ENCODE measurements at regions not wholly inside any gene's neighbourhood (a gene's known extent, or its start where the extent isn't known, plus 50 kb on each side); places are given as distances from the start of the nearest gene placed in this dataset.

DNA sequence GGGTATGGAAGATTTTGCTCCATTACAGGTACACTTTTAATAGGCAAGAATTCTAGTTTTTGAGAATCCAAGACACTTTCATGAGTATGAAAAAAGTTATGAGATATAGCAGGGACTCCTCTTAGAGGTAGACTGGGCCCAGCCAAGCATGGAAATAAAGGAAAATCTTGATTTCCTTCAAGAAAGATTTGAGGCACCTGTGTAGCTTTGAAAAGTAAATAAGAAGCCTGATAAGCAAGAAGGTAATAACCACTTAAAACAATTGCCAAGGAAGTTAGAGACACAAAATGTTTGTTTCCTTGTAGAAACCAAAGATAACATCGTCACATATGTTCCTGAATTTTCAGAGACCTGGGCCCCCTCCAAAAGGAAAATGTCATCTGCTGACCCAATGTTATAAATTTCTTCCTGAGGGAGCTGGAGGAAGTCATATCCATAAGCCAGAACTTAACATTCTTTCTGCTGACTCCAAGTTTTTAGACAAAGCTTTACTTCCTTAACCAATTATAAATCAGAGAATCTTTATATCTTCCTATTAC lies 314.5 kb upstream of the ANO3 start:
- no peak for ATAC-seq
- no peak for TF ChIP-seq POLR2AphosphoS5 (IDR thresholded peaks at IDR 0.05; ENCODE audit: low read depth, low read length)
- no peak for TF ChIP-seq SIN3A (IDR thresholded peaks at IDR 0.05; ENCODE audit: borderline replicate concordance, insufficient read depth, low read depth, low read length)
- TF ChIP-seq, protein P1, sequence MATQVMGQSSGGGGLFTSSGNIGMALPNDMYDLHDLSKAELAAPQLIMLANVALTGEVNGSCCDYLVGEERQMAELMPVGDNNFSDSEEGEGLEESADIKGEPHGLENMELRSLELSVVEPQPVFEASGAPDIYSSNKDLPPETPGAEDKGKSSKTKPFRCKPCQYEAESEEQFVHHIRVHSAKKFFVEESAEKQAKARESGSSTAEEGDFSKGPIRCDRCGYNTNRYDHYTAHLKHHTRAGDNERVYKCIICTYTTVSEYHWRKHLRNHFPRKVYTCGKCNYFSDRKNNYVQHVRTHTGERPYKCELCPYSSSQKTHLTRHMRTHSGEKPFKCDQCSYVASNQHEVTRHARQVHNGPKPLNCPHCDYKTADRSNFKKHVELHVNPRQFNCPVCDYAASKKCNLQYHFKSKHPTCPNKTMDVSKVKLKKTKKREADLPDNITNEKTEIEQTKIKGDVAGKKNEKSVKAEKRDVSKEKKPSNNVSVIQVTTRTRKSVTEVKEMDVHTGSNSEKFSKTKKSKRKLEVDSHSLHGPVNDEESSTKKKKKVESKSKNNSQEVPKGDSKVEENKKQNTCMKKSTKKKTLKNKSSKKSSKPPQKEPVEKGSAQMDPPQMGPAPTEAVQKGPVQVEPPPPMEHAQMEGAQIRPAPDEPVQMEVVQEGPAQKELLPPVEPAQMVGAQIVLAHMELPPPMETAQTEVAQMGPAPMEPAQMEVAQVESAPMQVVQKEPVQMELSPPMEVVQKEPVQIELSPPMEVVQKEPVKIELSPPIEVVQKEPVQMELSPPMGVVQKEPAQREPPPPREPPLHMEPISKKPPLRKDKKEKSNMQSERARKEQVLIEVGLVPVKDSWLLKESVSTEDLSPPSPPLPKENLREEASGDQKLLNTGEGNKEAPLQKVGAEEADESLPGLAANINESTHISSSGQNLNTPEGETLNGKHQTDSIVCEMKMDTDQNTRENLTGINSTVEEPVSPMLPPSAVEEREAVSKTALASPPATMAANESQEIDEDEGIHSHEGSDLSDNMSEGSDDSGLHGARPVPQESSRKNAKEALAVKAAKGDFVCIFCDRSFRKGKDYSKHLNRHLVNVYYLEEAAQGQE (IDR thresholded peaks at IDR 0.05; ENCODE audit: insufficient read depth in 1 of 2, low read depth in 2 of 2, low read length in 1 of 2): no peak
- TF ChIP-seq TCF7L2 (IDR thresholded peaks at IDR 0.05; ENCODE audit: low read depth, low read length): no peak
- TF ChIP-seq, protein P2, sequence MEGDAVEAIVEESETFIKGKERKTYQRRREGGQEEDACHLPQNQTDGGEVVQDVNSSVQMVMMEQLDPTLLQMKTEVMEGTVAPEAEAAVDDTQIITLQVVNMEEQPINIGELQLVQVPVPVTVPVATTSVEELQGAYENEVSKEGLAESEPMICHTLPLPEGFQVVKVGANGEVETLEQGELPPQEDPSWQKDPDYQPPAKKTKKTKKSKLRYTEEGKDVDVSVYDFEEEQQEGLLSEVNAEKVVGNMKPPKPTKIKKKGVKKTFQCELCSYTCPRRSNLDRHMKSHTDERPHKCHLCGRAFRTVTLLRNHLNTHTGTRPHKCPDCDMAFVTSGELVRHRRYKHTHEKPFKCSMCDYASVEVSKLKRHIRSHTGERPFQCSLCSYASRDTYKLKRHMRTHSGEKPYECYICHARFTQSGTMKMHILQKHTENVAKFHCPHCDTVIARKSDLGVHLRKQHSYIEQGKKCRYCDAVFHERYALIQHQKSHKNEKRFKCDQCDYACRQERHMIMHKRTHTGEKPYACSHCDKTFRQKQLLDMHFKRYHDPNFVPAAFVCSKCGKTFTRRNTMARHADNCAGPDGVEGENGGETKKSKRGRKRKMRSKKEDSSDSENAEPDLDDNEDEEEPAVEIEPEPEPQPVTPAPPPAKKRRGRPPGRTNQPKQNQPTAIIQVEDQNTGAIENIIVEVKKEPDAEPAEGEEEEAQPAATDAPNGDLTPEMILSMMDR (IDR thresholded peaks at IDR 0.05): no peak
- POLR2A ChIA-PET: no interaction called here

DNA sequence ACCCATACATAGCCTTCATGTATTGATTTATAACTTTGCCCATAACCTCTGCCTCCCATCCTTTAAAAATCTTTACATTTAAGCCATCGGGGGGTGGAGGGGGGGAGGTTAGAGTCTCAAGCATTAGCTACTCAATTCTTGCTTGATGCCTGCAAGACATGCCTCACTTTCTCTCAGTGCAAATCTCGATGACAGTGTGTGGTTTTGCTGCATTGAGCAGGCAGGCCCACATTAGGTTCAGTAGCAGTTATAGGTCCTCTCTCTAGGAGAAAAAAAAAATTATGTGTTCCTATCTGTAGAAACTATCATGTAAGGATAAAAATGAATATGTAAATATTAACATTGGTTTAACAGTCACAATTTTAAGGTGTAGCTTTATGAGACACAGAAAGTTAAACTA lies 314.0 kb upstream of the ANO3 start:
- BruUV-seq (replicated peaks): no TSS peak
- TF ChIP-seq, protein P2 (IDR thresholded peaks at IDR 0.05): no peak
- TF ChIP-seq POLR2AphosphoS5 (IDR thresholded peaks at IDR 0.05; ENCODE audit: low read depth, low read length) (no peak), TCF7L2 (IDR thresholded peaks at IDR 0.05; ENCODE audit: low read depth, low read length) (no peak), SIN3A (IDR thresholded peaks at IDR 0.05; ENCODE audit: borderline replicate concordance, insufficient read depth, low read depth, low read length) (no peak)
- TF ChIP-seq, protein P1 (IDR thresholded peaks at IDR 0.05; ENCODE audit: insufficient read depth in 1 of 2, low read depth in 2 of 2, low read length in 1 of 2): no peak
- Histone ChIP-seq H3K27ac (ENCODE audit: low read length) (no peak overlapping the region), H3K27me3 (ENCODE audit: control insufficient read depth, insufficient read depth, low read length) (no peaks in the 10 kb centered on the region), H3K4me3 (ENCODE audit: low read depth in 2 of 2, low read length in 2 of 2) (no peak overlapping the region), H3K9me3 (ENCODE audit: control insufficient read depth, insufficient read depth, low read depth, low read length) (no peaks in the 10 kb centered on the region), H3K4me1 (ENCODE audit: control insufficient read depth, insufficient read depth, low read length) (no peaks in the 10 kb centered on the region), H3K36me3 (ENCODE audit: control insufficient read depth, insufficient read depth, low read length) (no peaks in the 10 kb centered on the region)
- no peak for DNase-seq (ENCODE audit: low read depth, low spot score)
- ChIA-PET POLR2A (no interaction called here), CTCF (no interaction called here)
- in situ Hi-C loops (cut with HindIII; ENCODE audit: low pct_unique_long_range_greater_than_20kb, low sequenced_read_pairs) (no loop called here), intact Hi-C loops (cut with micrococcal nuclease; ENCODE audit: unreplicated experiment) (no loop called here)
- ATAC-seq: no peak

More for the DNA sequence above, 314.5 kb upstream of the ANO3 start:
- H3K4me3 ChIP-seq (ENCODE audit: low read depth in 2 of 2, low read length in 2 of 2): no peak overlapping the region
- H3K4me1 ChIP-seq (ENCODE audit: control insufficient read depth, insufficient read depth, low read length): no peaks in the 10 kb centered on the region
- no TSS peak for BruUV-seq (replicated peaks)
- no peaks in the 10 kb centered on the region for H3K9me3 ChIP-seq (ENCODE audit: control insufficient read depth, insufficient read depth, low read depth, low read length)
- H3K27me3 ChIP-seq (ENCODE audit: control insufficient read depth, insufficient read depth, low read length): no peaks in the 10 kb centered on the region
- no peak for DNase-seq (ENCODE audit: low read depth, low spot score)
- no peaks in the 10 kb centered on the region for H3K36me3 ChIP-seq (ENCODE audit: control insufficient read depth, insufficient read depth, low read length)
- CTCF ChIA-PET: no interaction called here
- H3K27ac ChIP-seq (ENCODE audit: low read length): no peak overlapping the region
- intact Hi-C loops (cut with micrococcal nuclease; ENCODE audit: unreplicated experiment): no loop called here
- in situ Hi-C loops (cut with HindIII; ENCODE audit: low pct_unique_long_range_greater_than_20kb, low sequenced_read_pairs): no loop called here
